Prostate gland (tissue), 2 donors: ENCODE measurements at regions not wholly inside any gene's neighbourhood (a gene's known extent, or its start where the extent isn't known, plus 50 kb on each side); places are given as distances from the start of the nearest gene placed in this dataset.

Source experiments
- DNase-seq: peaks from one replicate; pipeline ENCODE4 v3.0.0-alpha.2; 2019; ENCODE audit warnings: low spot score
- H3K27ac ChIP-seq, 2 donors: fragments of 200-600 bp; sonication (generic); 2 replicates each; pipeline ENCODE4 v1.5.1; 2017 to 2019
- H3K27me3 ChIP-seq: fragments of 200-600 bp; sonication (generic); replicated peaks from 2 replicates; pipeline ENCODE4 v1.5.1; 2019; ENCODE audit not compliant: insufficient read depth
- H3K36me3 ChIP-seq, 2 donors: fragments of 200-600 bp; sonication (generic); 1 replicate in 1 of 2; 2 replicates in 1 of 2; pipeline versions ENCODE4 v1.5.1 to v1.8.1; 2017 to 2019
- H3K4me1 ChIP-seq: fragments of 200-600 bp; sonication (generic); replicated peaks from 2 replicates; pipeline ENCODE4 v1.5.1; 2019
- H3K4me3 ChIP-seq, 2 donors: fragments of 200-600 bp; sonication (generic); 2 replicates each; pipeline ENCODE4 v1.5.1; 2017 to 2019
- H3K9me3 ChIP-seq: fragments of 200-600 bp; sonication (generic); 2 replicates; pipeline ENCODE4 v1.5.1; 2017
- CTCF ChIP-seq, 4 experiments: fragments of 200-600 bp in 2 of 4; fragments of 450-650 bp in 2 of 4; sonication (generic) in 2 of 4; IDR thresholded peaks; 1 replicate in 3 of 4; 2 replicates in 1 of 4; pipeline ENCODE4 v1.5.1; 2016 to 2019; ENCODE audit warnings: antibody characterized with exemption in 4 of 4, mild to moderate bottlenecking in 2 of 4, moderate library complexity in 2 of 4
- POLR2A ChIP-seq: fragments of 450-650 bp; IDR thresholded peaks from one replicate; pipeline ENCODE4 v1.6.1; 2016; ENCODE audit warnings: antibody characterized with exemption, mild to moderate bottlenecking
- POLR2AphosphoS5 ChIP-seq: sonication (generic); formaldehyde crosslinking; IDR thresholded peaks from one replicate; pipeline ENCODE4 v1.6.1; 2017; ENCODE audit warnings: antibody characterized with exemption
- WGBS: methylation state at CpG from one replicate; pipeline ENCODE4 v1.1.5; 2018; 5-methylcytosine and 5-hydroxymethylcytosine counted together
- intact Hi-C: fragments of 100-400 bp; cut with DNase I; formaldehyde crosslinking; loops from one replicate; pipeline ENCODE4 v1.14.2; 2022

- Histone ChIP-seq H3K4me1 (no peaks in the 10 kb centered on the region), H3K36me3 (no peaks in the 10 kb centered on the region), H3K9me3 (no peaks in the 10 kb centered on the region), H3K27ac (no peak overlapping the region), H3K27me3 (peaks cover 3% of the 10 kb centered on the region), H3K4me3 (no peak overlapping the region)
- TF ChIP-seq POLR2A (no peak), CTCF (IDR thresholded peaks at IDR 0.05) (no peak), POLR2AphosphoS5 (no peak)
- DNase-seq: no peak
- 28% methylated on average over 10 of the region's 10 CpGs for WGBS
- intact Hi-C loops: no loop called here
Measured at GRCh38 chr20:37598575-37599342, 71.1 kb upstream of the BLCAP start.

- Histone ChIP-seq H3K4me3 (no peak overlapping the region), H3K9me3 (no peaks in the 10 kb centered on the region), H3K4me1 (no peaks in the 10 kb centered on the region), H3K36me3 (no peaks in the 10 kb centered on the region), H3K27ac (no peak overlapping the region), H3K27me3 (peaks cover 3% of the 10 kb centered on the region)
- DNase-seq: no peak
- intact Hi-C loops: no loop called here
- WGBS: 2% methylated on average over 16 of the region's 24 CpGs
- no peak for TF ChIP-seq CTCF (IDR thresholded peaks at IDR 0.05)
Measured at GRCh38 chr20:37598100-37598543, 70.4 kb upstream of the BLCAP start.

- H3K9me3 ChIP-seq: no peaks in the 10 kb centered on the region
- WGBS: 54% methylated on average over 9 of the region's 9 CpGs
- DNase-seq: no peak
- peaks cover 3% of the 10 kb centered on the region for H3K27me3 ChIP-seq
- H3K27ac ChIP-seq: no peak overlapping the region
- TF ChIP-seq CTCF (IDR thresholded peaks at IDR 0.05) (no peak), POLR2A (no peak), POLR2AphosphoS5 (no peak)
- H3K4me1 ChIP-seq: no peaks in the 10 kb centered on the region
- H3K4me3 ChIP-seq: no peak overlapping the region
- intact Hi-C loops: no loop called here
- H3K36me3 ChIP-seq: no peaks in the 10 kb centered on the region
Measured at GRCh38 chr20:37596890-37597536, 69.3 kb upstream of the BLCAP start.

- Histone ChIP-seq H3K36me3 (no peaks in the 10 kb centered on the region), H3K4me3 (no peak overlapping the region), H3K4me1 (no peaks in the 10 kb centered on the region), H3K27ac (no peak overlapping the region), H3K27me3 (peaks cover 3% of the 10 kb centered on the region), H3K9me3 (no peaks in the 10 kb centered on the region)
- TF ChIP-seq POLR2A: no peak
- TF ChIP-seq CTCF (IDR thresholded peaks at IDR 0.05): no peak
- no peak for TF ChIP-seq POLR2AphosphoS5
- intact Hi-C loops: no loop called here
- no peak for DNase-seq
- 93% methylated on average over 5 of the region's 5 CpGs for WGBS
Measured at GRCh38 chr20:37596168-37596567, 68.5 kb upstream of the BLCAP start.

GRCh38 chr20:37593710-37594109, 66.0 kb upstream of the BLCAP start:
- H3K27me3 ChIP-seq: peaks cover 3% of the 10 kb centered on the region
- 81% methylated on average over 4 of the region's 4 CpGs for WGBS
- H3K4me1 ChIP-seq: no peaks in the 10 kb centered on the region
- H3K4me3 ChIP-seq: no peak overlapping the region
- TF ChIP-seq CTCF (IDR thresholded peaks at IDR 0.05) (no peak), POLR2A (no peak), POLR2AphosphoS5 (no peak)
- no peaks in the 10 kb centered on the region for H3K9me3 ChIP-seq
- H3K27ac ChIP-seq: no peak overlapping the region
- no peak for DNase-seq
- intact Hi-C loops: no loop called here
- no peaks in the 10 kb centered on the region for H3K36me3 ChIP-seq
